ENCODE measurements at regions not wholly inside any gene's neighbourhood (a gene's known extent, or its start where the extent isn't known, plus 50 kb on each side); places are given as distances from the start of the nearest gene placed in this dataset.

GRCh38 chr10:78963074-78964034, 105.4 kb upstream of the ZMIZ1 start:
- peaks cover 9% of the 10 kb centered on the region for H3K36me3 Mint-ChIP-seq (ENCODE audit: insufficient read depth, unreplicated experiment)
- CTCF ChIA-PET = interaction anchor here (0.5 to 1.1 kb wide), 4 partner anchors 15 to 50 kb away, joined by 3 to 6 read pairs (median 4); no protein-coding TSS in a partner anchor
- no peaks in the 10 kb centered on the region for H3K27me3 Mint-ChIP-seq (ENCODE audit: unreplicated experiment)
- no peaks in the 10 kb centered on the region for H3K9me3 Mint-ChIP-seq (ENCODE audit: low read depth, unreplicated experiment)
- no peak for TF ChIP-seq CTCF (IDR thresholded peaks at IDR 0.05; ENCODE audit: unreplicated experiment)
- peaks cover 72% of the 10 kb centered on the region for H3K4me1 Mint-ChIP-seq (ENCODE audit: low read depth, unreplicated experiment)
- intact Hi-C loops (cut with micrococcal nuclease; ENCODE audit: unreplicated experiment) = no loop called here
- no peak for DNase-seq
- H3K4me3 Mint-ChIP-seq (ENCODE audit: low read depth, unreplicated experiment) = no peak overlapping the region
- BruUV-seq (replicated peaks) = no TSS peak
- no peak overlapping the region for H3K27ac Mint-ChIP-seq (ENCODE audit: unreplicated experiment)

DNA sequence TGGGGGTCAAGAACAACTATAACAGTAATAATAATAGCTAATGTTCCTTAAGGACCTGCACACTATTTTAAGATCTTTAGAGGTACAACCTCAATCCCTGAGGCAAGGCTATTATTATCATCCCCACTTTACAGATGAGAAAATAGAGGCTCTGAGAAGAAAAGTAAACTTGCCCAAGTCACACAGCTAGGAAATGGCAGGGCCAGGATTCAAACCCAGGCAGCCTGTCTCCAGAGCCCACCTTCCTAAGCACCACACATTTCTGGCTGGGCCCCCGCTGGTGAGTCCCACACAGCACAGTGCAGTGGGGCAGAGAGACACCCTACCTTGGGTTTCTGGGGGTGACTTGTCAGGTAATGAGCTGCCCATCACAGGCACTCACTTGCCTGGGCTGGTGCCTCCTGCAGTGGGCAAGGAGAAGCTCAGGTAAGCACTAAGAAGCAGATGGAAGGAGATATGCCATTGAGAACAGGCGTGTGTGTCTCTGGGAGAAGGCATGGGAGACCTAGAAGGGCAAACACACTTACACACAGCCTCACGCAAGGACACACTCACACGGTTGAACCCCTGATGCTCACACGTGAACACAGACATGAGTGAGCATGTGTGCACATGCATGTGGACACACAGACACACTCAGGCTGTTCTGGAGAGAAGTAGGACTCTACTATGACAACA, 104.4 kb upstream of the ZMIZ1 start:
- Mint-ChIP-seq H3K4me1 (ENCODE audit: low read depth, unreplicated experiment) (peaks cover 79% of the 10 kb centered on the region), H3K36me3 (ENCODE audit: insufficient read depth, unreplicated experiment) (peaks cover 9% of the 10 kb centered on the region), H3K27ac (ENCODE audit: unreplicated experiment) (peak overlapping the region; percentile 91), H3K4me3 (ENCODE audit: low read depth, unreplicated experiment) (peak overlapping the region; percentile 35), H3K9me3 (ENCODE audit: low read depth, unreplicated experiment) (no peaks in the 10 kb centered on the region), H3K27me3 (ENCODE audit: unreplicated experiment) (no peaks in the 10 kb centered on the region)
- no peak for TF ChIP-seq CTCF (IDR thresholded peaks at IDR 0.05; ENCODE audit: unreplicated experiment)
- BruUV-seq (replicated peaks) = no TSS peak
- no peak for DNase-seq
- intact Hi-C loops (cut with micrococcal nuclease; ENCODE audit: unreplicated experiment) = no loop called here
- CTCF ChIA-PET = interaction anchor here (0.5 to 1.6 kb wide), 4 partner anchors 10 to 51 kb away, joined by 3 to 24 read pairs (median 4); no protein-coding TSS in a partner anchor

GRCh38 chr10:78964952-78965633, 103.7 kb upstream of the ZMIZ1 start:
- CTCF ChIA-PET = interaction anchor here (0.8 to 1.6 kb wide), 6 partner anchors 9 to 102 kb away, joined by 3 to 24 read pairs (median 4); no protein-coding TSS in a partner anchor
- Mint-ChIP-seq H3K36me3 (ENCODE audit: insufficient read depth, unreplicated experiment) (peaks cover 9% of the 10 kb centered on the region), H3K27me3 (ENCODE audit: unreplicated experiment) (no peaks in the 10 kb centered on the region), H3K4me1 (ENCODE audit: low read depth, unreplicated experiment) (peaks cover 82% of the 10 kb centered on the region), H3K27ac (ENCODE audit: unreplicated experiment) (peak overlapping the region; percentile 91), H3K4me3 (ENCODE audit: low read depth, unreplicated experiment) (peak overlapping the region; percentile 35), H3K9me3 (ENCODE audit: low read depth, unreplicated experiment) (no peaks in the 10 kb centered on the region)
- no peak for TF ChIP-seq CTCF (IDR thresholded peaks at IDR 0.05; ENCODE audit: unreplicated experiment)
- peak; percentile 97 for DNase-seq
- intact Hi-C loops (cut with micrococcal nuclease; ENCODE audit: unreplicated experiment) = no loop called here
- BruUV-seq (replicated peaks) = no TSS peak

DNA sequence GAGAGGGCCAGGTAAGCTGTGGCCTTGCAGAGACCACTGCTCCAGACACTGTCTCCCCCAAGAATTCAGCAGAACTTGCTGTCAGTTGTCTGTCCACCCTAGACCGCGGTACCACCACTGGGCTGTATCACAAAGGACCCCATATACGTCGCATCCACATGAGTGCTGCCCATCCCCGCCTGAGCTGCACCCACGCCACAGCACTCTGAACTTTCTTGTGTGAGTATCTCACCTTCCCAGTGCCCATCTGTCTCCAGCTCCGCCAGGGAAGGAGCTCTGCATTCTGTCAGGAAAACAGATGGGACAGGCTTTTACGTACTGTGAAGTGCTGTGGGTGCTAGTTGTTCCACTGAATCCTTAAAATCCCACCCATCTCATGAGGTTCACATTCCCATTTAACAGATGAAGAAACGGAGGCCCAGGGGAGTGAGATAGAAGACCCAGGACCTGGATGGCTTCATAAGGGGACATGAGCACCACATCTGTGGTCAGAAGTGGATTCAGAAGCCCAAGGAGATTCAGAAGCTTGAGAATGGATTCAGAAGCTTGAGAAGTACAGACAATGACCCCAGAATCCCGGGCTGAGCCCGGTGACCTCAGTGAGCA, 102.5 kb upstream of the ZMIZ1 start:
- peaks cover 73% of the 10 kb centered on the region for H3K4me1 Mint-ChIP-seq (ENCODE audit: low read depth, unreplicated experiment)
- intact Hi-C loops (cut with micrococcal nuclease; ENCODE audit: unreplicated experiment) = no loop called here
- H3K27me3 Mint-ChIP-seq (ENCODE audit: unreplicated experiment) = no peaks in the 10 kb centered on the region
- no peak overlapping the region for H3K27ac Mint-ChIP-seq (ENCODE audit: unreplicated experiment)
- H3K36me3 Mint-ChIP-seq (ENCODE audit: insufficient read depth, unreplicated experiment) = peaks cover 9% of the 10 kb centered on the region
- H3K4me3 Mint-ChIP-seq (ENCODE audit: low read depth, unreplicated experiment) = no peak overlapping the region
- CTCF ChIA-PET = interaction anchor here (1.3 to 1.6 kb wide), 2 partner anchors 8 to 53 kb away, joined by 3 to 24 read pairs; no protein-coding TSS in a partner anchor
- no peaks in the 10 kb centered on the region for H3K9me3 Mint-ChIP-seq (ENCODE audit: low read depth, unreplicated experiment)
- DNase-seq = no peak
- no peak for TF ChIP-seq CTCF (IDR thresholded peaks at IDR 0.05; ENCODE audit: unreplicated experiment)
- BruUV-seq (replicated peaks) = no TSS peak
